ENCODE measurements at regions not wholly inside any gene's neighbourhood (a gene's known extent, or its start where the extent isn't known, plus 50 kb on each side); places are given as distances from the start of the nearest gene placed in this dataset.
"Not testable (repeated sequence)": the region's sequence is repeated elsewhere in the genome, so short reads cannot be mapped to it uniquely, and the experiment has no call there.

DNA sequence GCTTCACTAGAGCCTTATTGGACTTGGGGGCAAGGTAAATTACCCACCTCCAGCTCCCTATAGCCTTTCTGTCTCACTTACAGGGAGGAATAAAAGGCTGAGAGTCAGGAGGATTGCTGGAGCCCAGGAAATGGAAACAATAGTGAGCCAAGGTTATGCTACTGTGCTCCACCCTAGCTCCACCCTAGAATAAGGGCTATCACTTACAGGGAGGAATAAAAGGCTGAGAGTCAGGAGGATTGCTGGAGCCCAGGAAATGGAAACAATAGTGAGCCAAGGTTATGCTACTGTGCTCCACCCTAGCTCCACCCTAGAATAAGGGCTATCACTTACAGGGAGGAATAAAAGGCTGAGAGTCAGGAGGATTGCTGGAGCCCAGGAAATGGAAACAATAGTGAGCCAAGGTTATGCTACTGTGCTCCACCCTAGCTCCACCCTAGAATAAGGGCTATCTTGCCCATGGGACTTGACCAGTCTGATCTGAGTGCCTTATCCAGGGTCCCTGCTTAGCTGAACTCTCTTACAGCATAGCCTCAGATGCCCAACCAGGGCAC lies 150.6 kb upstream of the UGT8 start:
- not testable (repeated sequence) for DNase-seq (ENCODE audit: low read depth)

- no peak for DNase-seq (ENCODE audit: low read depth)
Observed at GRCh38 chr4:114458728-114459127, 139.9 kb upstream of the UGT8 start.

- no peak for DNase-seq (ENCODE audit: low read depth)
Observed at GRCh38 chr4:114464726-114465272, 133.8 kb upstream of the UGT8 start.

DNA sequence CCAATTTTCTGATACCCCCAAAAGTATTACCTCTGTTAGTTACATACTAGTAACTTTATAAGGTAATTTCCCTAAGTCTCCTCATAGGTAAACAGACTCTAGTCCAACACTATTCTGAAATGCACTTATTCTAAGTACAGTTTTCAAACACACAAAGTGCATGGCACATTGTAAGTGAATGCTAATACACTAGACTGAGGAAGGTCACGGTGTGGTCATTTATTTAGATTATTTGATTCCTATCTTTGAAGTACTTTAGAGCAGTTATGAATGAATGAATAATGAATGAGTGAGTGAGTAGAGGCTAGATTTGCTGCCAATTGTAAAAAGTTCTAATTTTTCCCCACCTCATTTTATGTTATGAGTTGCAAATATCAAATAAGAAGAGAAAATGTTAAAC lies 132.8 kb upstream of the UGT8 start:
- DNase-seq (ENCODE audit: low read depth) = no peak

- no peak for DNase-seq (ENCODE audit: low read depth)
Observed at GRCh38 chr4:114466299-114466698, 132.3 kb upstream of the UGT8 start.

- no peak for DNase-seq (ENCODE audit: low read depth)
Observed at GRCh38 chr4:114472269-114473032, 126.2 kb upstream of the UGT8 start.

- no peak for DNase-seq (ENCODE audit: low read depth)
Observed at GRCh38 chr4:114474188-114474800, 124.3 kb upstream of the UGT8 start.

DNA sequence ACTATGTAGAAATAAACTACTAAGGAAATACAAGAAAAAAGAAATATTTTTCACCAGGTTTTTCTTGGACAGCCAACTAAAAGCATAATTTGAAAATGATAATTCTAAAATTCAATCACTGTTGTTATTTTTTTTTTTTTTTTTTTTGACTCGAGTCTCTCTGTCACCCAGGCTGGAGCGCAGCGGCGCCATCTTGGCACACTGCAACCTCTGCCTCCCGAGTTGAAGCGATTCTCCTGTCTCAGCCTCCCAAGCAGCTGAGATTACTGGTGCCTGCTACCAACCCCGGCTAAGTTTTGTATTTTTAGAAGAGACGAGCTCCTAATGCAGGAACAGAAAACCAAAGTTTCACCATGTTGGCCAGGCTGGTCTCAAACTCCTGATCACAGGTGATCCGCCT lies 122.3 kb upstream of the UGT8 start:
- no peak for DNase-seq (ENCODE audit: low read depth)

GRCh38 chr4:114479595-114479994 lies 119.0 kb upstream of the UGT8 start:
- DNase-seq (ENCODE audit: low read depth) = no peak

DNA sequence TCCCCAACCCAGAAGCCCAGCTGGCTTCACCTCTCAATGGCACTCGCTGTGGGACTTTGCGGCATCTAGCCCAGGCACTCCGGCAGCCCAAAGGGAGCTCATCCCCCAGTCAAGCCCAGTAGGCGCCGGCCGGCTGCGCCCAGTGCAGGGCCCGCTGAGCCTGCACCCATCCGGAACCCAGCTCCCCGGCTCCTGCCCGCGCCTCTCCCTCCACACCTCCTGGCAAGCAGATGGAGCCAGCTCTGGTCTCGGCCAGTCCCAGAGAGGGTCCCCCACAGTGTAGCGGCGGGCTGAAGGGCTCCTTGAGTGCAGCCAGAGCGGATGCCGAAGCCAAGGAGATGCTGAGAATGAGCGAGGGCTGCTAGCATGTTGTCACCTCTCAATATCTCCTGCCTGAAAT lies 116.8 kb upstream of the UGT8 start:
- no peak for DNase-seq (ENCODE audit: low read depth)

GRCh38 chr4:114487101-114487500 lies 111.5 kb upstream of the UGT8 start:
- no peak for DNase-seq (ENCODE audit: low read depth)

DNA sequence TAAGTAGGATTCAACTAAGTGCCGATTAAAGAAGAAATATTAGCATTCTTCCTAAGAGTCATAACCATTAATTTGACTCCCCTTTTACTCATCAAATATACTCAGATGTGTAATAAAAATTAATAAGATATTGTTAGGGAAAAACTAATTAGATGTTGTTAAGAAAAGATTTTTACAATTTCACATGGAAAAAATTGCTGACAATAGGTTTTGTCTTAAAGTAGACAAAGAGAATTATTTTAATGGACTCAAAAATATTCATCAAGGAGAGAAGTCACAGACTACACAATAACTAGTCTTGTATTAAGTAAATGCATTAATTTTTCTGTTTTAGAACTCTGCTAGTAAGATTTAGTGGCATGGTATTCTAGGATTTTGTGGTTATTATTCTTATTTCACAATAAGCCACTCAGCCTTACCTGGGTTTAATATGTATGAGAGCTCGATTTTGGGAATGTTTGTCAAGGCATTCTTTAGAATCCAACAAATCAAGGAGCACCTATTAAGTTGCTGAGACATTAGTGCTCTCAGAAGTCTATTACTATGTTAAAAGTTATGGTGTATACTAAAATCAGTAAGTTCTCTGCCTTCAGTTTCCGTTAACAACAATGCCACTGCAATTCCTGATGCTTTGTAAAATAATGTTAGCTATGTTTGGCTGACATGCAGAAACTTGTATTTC lies 110.2 kb upstream of the UGT8 start:
- DNase-seq (ENCODE audit: low read depth) = no peak

DNA sequence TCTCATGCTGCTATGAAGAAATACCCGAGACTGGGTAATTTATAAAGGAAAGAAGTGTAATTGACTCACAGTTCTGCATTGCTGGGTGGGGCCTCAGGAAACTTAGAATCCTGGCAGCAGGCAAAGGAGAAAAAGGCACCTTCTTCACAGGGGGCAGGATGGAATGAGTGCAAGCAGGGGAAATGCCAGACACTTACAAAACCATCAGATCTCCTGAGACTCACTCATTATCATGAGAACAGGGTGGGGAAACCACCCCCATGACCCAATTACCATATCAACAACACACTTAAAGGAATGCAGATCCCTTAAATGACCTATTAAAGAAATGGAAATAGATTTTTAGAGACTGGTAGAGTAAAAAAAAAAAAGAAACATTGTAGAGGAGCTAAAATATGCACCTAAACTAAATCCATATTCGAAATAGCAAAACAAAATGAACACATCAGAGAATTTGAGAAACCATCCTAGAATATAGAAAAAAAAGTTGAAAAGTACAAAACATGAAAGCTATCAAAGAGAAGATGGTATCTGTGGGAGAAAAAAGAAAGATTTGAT lies 104.3 kb upstream of the UGT8 start:
- DNase-seq (ENCODE audit: low read depth) = no peak

DNA sequence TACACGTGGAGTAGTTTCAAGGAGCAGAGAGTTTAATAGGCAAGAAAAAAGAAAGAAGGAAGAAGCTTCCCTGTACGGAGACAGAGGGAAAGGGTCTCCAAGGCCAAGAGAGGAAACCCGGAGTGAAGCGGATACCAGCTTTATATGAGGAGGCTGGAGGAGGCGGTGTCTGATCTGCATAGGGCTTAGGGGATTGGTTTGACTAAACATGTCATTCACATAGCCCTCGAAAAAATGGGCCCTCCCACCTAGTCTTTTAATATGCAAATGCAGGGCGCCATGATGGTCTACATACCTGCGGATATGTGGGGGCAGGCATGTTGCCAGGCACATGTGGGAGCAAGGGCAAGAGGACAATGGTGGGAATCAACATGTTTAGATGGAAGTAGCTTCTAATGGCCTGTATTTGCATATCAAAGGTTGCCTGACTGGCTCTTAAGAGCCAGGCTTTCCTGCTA lies 103.1 kb upstream of the UGT8 start:
- DNase-seq (ENCODE audit: low read depth) = no peak

DNA sequence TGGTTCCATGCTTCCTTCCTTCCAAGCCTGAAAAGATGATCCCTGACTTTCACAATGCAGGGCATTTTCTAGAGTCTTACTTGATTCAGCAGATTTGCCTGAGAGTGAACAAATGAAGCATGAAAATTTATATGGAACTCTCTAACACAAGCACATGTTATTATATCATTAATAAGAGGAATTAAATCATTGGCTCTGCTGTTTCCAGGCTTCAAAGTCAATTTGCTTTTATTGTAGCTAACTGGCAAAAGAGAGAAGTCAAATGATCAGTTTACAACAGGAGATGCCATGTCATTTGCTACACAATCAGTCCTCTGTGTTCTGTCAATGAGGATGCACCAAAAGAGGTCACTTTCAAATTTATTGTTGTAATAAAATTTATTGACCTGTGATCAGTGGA lies 101.5 kb upstream of the UGT8 start:
- no peak for DNase-seq (ENCODE audit: low read depth)

DNA sequence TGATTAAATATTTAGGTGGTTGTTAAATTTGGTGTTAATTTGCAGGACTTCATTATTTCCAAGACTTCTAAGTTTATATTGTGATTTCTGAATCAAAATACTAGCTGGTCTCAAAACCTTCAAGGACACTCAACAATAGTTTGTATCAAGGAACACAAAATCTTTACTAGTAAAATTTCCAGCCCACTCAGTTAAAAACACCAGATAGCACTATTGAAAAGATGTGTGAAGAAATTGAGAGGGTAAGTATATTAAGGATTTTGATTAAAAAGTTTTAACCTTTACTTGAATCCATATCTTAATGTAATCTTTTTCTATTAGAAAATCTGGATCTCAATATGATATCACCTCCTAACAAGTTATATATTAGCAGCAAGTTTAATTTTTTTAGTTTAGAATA lies 89.3 kb upstream of the UGT8 start:
- DNase-seq (ENCODE audit: low read depth) = no peak

DNA sequence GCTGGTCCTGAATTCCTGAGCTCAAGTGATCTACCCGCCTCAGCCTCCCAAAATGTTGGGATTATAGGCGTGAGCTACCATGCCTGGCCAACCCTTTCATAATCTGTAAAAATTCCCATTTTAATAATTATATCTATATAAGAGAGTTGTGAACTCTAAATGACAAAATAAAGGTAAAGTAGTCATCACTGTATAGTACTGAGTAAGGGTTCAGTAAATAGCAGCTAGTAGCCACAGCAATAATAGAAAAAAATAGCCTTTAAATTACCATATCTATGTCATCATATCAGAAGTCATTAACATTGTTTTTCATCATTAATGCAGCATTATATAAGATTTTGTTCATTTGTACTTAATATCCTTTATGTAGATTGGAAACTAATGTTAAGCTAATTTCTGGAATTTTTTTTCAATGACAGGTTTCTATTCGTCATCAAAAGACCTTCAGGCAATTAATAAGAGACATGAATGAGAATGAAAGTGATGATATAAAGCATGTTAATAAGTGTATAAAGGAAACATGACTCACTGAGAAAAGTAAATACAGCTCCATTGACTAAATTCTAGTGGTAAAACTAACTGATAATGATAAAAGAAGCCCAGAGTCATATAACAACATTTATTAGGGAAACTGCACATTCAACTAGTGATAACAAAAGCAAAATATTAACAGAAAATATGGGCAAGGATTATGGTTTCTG lies 85.9 kb upstream of the UGT8 start:
- no peak for DNase-seq (ENCODE audit: low read depth)

DNA sequence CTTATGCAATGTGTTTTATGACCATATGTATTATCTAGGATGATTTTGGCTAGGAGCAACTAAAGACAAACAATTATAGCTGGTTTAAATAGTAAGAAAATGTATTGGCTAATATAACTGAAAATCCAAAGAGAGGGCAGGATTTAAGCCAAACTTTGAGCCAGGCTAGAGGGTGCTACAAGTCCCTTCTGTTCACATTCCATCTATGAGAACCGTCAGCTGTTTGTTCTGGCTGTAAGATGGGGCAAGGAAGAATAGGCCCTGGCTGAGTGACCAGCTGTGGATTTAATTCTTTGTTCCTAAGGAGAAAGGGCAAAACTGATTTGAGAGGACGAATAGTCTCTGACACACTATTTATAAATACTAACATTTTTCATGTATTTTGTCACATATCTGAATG lies 79.2 kb upstream of the UGT8 start:
- no peak for DNase-seq (ENCODE audit: low read depth)

GRCh38 chr4:114527170-114527569 lies 71.4 kb upstream of the UGT8 start:
- no peak for DNase-seq (ENCODE audit: low read depth)

GRCh38 chr4:114527637-114528036 lies 71.0 kb upstream of the UGT8 start:
- DNase-seq (ENCODE audit: low read depth) = no peak

- DNase-seq (ENCODE audit: low read depth) = no peak
Observed at GRCh38 chr4:114535725-114536124, 62.9 kb upstream of the UGT8 start.

- no peak for DNase-seq (ENCODE audit: low read depth)
Observed at GRCh38 chr4:114537352-114537751, 61.3 kb upstream of the UGT8 start.

Measured in activated T-cell treated with anti-CD3 and anti-CD28 coated beads for 48 hours (primary cell).